KBM-7 (cell line): ENCODE measurements at regions not wholly inside any gene's neighbourhood (a gene's known extent, or its start where the extent isn't known, plus 50 kb on each side); places are given as distances from the start of the nearest gene placed in this dataset.

Experiments used
- DNase-seq: peaks from one replicate; pipeline ENCODE4 v3.0.0-alpha.2; 2015
- in situ Hi-C: fragments of 300-500 bp; cut with MboI; formaldehyde crosslinking; loops from 2 replicates; pipeline ENCODE4 v1.14.3; 2020; ENCODE audit warnings: low sequenced_read_pairs, low pct_unique_long_range_greater_than_20kb, mixed read lengths

DNA sequence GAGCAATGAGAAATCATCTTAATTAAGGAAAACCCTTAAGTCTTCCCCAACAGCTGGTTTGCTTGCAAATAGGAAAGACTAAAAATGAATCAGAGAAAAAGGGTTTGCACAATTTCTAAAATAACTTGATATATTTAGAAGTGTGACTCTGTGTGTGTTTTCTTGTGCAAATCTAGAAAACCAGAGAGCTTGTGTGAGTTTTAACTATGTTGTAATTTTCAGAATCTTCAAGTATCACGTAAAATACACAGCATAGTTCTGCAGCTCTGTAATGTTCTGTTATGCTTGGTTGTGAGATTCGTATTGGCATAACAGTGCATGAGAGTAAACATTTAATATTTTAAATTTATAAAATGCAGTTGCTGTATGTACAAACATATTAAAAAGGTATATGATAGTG, 74.7 kb upstream of the GAP43 start:
- DNase-seq = no peak
- in situ Hi-C loops = no loop called here

DNA sequence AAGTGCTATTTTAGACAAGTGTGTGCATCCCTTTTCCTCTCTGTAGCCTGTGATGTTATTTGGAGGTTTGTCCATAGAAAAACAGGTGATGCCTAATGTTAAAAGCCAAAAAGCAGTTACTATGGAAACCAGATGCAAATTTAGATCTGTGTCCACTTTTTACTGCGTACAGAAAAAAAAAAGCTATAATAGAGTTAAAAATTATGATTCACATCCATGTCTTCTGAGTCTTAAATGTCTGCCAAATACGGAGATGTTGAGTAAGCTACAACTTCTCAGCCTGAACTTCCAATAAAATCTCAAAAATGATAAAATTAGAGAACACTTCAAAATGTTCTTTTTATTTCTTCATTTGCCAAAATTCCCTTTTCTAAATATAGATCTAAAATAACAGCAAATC, 74.2 kb upstream of the GAP43 start:
- in situ Hi-C loops = no loop called here
- DNase-seq = no peak

DNA sequence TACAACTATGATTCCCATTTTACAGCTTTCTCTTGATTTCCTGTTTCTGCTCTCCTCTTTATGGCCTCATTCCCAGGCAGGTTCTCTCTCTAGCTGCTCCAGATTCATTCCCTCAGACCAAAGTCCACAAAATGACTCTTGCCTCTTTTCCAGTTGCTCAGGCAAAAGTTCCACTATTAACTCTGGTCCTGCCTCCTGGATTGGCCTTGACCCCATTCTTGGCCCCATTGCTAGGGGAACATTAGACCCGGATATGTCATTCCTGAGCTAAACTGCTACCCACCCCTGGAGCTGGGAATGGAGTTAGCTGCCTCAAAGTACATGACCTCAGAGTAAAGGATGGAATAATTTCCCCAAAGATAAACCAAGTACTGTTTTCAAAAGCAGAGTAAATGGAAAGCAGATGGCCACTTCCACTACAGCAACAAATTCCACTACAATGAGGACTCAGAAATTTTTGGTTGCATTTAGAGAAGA, 73.0 kb upstream of the GAP43 start:
- in situ Hi-C loops = no loop called here
- DNase-seq = no peak

DNA sequence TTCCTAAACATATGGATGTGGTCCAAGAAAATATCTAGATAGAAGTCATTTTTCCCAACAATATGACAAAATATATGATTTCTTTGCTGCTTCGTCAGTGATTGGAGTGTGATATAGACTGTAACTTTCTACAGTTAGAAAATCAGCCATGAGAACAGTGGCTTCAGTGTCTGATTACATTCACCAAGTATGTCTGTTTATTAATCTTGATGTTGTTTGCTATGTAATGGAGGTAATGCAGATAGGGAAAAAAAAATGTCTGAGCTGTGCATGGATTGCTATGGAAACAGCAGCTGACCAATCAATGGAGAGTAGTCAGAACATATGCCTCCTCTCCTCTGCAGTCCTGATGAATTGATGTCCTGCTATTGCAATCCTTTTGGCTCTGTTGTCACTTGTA, 72.3 kb upstream of the GAP43 start:
- DNase-seq = no peak

DNA sequence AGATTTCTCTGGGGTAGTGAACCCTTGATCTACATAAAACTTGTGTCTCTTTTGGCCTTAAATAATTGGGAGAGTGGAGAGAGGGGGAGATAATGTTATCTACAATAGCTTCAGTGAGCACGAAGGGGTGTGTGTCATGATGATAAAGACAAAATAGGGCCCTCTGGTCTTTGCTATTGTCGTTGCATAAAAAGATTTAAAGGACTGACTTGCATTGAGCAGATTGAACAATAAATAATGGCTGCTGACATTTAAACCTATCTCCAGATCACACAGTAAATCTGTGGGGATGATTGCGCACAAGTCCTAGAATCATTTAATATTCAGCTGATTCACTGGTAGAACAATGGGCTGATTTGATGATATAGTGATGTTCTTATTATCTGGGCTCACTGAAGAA, 71.3 kb upstream of the GAP43 start:
- in situ Hi-C loops = no loop called here
- DNase-seq = no peak

More for the DNA sequence above, 72.3 kb upstream of the GAP43 start:
- in situ Hi-C loops = no loop called here

DNA sequence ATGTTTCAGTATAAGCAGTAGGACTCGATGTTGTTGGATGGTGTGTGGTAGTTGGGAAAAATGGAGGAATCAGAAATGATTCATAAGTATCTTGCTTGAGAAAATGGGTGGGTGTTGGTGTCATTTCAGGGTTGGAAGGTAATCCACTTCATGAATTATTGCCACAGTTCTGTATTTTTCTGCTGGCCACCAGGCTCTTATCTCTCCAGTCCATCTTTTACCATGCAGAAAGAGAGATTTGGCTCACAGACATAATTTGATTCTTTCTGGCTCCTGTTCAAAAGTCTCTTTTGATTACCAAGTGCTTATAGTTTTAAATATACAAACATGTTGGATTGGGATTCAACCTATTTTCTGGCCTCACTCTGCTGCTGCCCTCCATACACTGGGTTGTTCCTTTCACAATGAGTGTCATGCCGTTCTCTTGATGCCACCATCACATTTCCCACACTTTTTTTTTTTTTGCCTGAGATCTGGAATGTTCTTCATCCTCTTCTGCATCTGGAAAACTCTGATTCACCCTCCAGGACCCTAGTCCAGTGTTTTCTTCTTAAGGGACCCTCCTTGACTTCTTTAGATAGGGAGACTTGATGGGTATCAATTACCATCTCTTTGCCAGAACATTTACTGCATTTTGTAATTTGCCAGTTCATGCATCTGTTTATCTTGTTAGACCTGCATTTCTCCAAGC, 69.4 kb upstream of the GAP43 start:
- in situ Hi-C loops = no loop called here

DNA sequence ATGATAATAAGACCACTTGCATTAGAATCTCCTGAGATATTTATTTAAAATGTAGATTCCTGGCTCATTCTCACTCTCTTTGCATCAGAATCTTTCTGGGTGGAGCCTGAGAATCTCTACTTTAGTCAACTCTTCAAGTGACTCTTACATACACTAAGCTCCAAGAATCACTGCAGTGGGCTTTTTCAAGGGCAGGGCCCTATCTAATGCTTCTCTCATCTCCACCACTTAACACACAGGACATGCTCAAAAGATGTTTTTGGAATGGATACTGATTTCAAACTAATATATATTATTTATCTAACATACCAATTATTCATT, 68.9 kb upstream of the GAP43 start:
- no peak for DNase-seq
- in situ Hi-C loops = no loop called here

More for the DNA sequence above, 69.4 kb upstream of the GAP43 start:
- no peak for DNase-seq

DNA sequence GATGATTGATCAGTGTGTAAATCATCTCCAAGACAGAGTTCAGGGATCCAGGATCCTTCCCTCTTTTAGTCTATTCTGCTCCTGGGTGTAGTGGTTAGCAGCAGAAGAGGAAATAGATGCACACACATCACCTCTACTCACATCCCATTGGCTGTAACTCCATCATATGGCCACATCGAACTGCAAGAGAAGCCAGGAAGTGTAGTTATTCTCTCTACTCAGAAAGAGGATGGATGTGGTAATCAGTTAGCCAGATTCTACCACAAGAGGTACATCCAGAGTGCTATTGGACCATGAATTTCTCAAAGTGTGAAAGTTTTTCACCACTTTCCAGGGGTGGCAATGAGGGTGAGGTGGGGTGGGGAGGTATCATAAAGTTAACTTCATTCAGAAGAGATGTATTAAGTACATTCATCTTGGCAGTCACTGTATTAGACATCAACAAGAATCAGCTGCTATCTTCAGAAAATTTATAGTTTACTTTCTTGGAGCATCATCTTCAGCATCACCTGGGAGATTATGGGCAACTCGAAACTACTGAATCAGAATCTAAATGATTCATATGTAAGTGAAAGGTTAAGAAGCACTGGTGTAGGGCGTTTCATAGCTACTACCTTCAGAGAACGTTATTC, 60.6 kb upstream of the GAP43 start:
- no peak for DNase-seq
- in situ Hi-C loops = no loop called here

DNA sequence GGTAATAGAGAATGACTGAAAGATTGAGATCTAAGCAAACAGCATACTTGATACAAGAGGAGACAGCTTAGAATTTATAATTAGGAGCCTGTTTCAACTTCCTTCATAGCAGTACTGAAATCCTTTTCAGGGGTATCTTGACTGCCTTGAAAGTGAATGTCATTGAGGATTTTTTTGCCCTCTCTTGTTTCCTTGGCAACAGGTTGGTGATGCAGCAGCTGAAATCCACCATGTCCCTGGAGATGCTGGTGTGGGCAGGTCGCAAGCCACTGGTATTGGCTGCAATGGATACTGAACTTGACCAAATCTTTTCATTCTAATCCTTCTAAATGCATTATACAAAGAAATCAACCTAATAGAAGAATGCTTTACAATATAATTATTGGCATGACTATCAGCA, 59.3 kb upstream of the GAP43 start:
- in situ Hi-C loops = no loop called here

DNA sequence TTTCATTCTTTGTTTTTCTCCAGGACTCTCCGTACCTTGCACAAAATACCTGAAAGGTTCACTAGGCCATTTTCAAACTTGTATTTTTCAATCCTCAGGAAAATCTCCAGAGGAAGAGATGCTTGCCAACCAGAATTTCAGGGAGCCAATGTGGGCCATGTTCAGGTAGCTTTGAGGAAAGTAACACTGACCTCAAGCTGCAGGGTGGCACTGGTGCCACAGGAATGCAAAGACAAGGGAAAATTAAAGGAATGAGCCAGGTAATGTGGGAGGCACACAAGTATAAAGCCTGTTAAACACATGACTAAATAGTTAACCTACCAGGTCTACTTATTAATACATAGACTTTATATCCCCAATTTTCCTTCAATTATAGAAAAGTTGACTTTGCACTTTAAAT, 51.9 kb upstream of the GAP43 start:
- no peak for DNase-seq
- in situ Hi-C loops = no loop called here

More for the DNA sequence above, 59.3 kb upstream of the GAP43 start:
- DNase-seq = no peak
